CD4-positive, alpha-beta T cell (primary cell): ENCODE measurements at regions not wholly inside any gene's neighbourhood (a gene's known extent, or its start where the extent isn't known, plus 50 kb on each side); places are given as distances from the start of the nearest gene placed in this dataset.

Experiments used
- ATAC-seq: fragments of 200-7000 bp; cut with Tn5 transposase; one replicate; pipeline ENCODE4 v1.10.0; 2022; ENCODE audit warnings: mild to moderate bottlenecking; ENCODE audit not compliant: poor library complexity
- CTCF ChIA-PET: fragments of 350-600 bp; sonication (Branson Sonifier 250); formaldehyde crosslinking; loops from one replicate; lab custom pipeline; 2021; ENCODE audit warnings: antibody characterized with exemption, inconsistent platforms; lab: Charles Lee
- POLR2A ChIA-PET: fragments of 350-600 bp; sonication (Branson Sonifier 250); formaldehyde crosslinking; loops from one replicate; lab custom pipeline; 2021; ENCODE audit warnings: antibody characterized with exemption, inconsistent platforms; lab: Charles Lee
- DNase-seq, 14 experiments: peaks; one replicate each; pipeline ENCODE4 v3.0.0-alpha.2; 2013 to 2020; ENCODE audit warnings: mixed read lengths in 2 of 14
- H3K27ac ChIP-seq, 2 donors: one replicate each; pipeline versions ENCODE4 v1.5.1 to v1.7.0; 2013; ENCODE audit warnings: low read length in 2 of 2, low read depth in 1 of 2, mild to moderate bottlenecking in 1 of 2
- H3K27me3 ChIP-seq, 2 experiments: 1 replicate in 1 of 2; 2 replicates in 1 of 2; pipeline versions ENCODE4 v1.6.1 to v1.7.0; 2013; ENCODE audit warnings: low read length in 2 of 2, control low read depth in 1 of 2, mild to moderate bottlenecking in 1 of 2, moderate library complexity in 1 of 2; ENCODE audit not compliant: insufficient read depth in 2 of 2, control insufficient read depth in 1 of 2
- H3K36me3 ChIP-seq: one replicate; pipeline ENCODE4 v1.6.1; 2013; ENCODE audit warnings: low read length, control low read depth; ENCODE audit not compliant: insufficient read depth
- H3K4me1 ChIP-seq: one replicate; pipeline ENCODE4 v1.6.1; 2013; ENCODE audit warnings: low read length, control low read depth; ENCODE audit not compliant: insufficient read depth
- H3K4me3 ChIP-seq: one replicate; pipeline ENCODE4 v1.5.1; 2013; ENCODE audit warnings: mild to moderate bottlenecking, low read length, moderate library complexity
- H3K9me3 ChIP-seq, 2 experiments: 1 replicate in 1 of 2; 2 replicates in 1 of 2; pipeline versions ENCODE4 v1.6.1 to v1.7.0; 2013; ENCODE audit warnings: low read length in 2 of 2, mild to moderate bottlenecking in 2 of 2, control low read depth in 1 of 2, moderate library complexity in 1 of 2; ENCODE audit not compliant: control insufficient read depth in 1 of 2, insufficient read depth in 1 of 2
- H3K27ac Mint-ChIP-seq: one replicate; pipeline ENCODE4 v1.8.0; 2020; ENCODE audit warnings: mixed read lengths
- H3K27me3 Mint-ChIP-seq: one replicate; pipeline ENCODE4 v1.8.0; 2021; ENCODE audit warnings: mixed read lengths
- H3K36me3 Mint-ChIP-seq: one replicate; pipeline ENCODE4 v1.8.0; 2021; ENCODE audit warnings: low read depth, mixed read lengths
- H3K4me1 Mint-ChIP-seq: one replicate; pipeline ENCODE4 v1.8.0; 2021; ENCODE audit warnings: low read depth, mixed read lengths
- H3K4me3 Mint-ChIP-seq: one replicate; pipeline ENCODE4 v1.8.0; 2020; ENCODE audit warnings: mild to moderate bottlenecking, mixed read lengths
- H3K9me3 Mint-ChIP-seq: one replicate; pipeline ENCODE4 v1.8.0; 2020; ENCODE audit warnings: mixed read lengths
- intact Hi-C, 2 experiments: fragments of 100-400 bp; cut with DNase I in 1 of 2; cut with micrococcal nuclease in 1 of 2; formaldehyde crosslinking; loops; one replicate each; pipeline versions ENCODE4 v1.15.1 to v1.9.0; 2023 to 2025; cut with DNase I, micrococcal nuclease
- TF ChIP-seq, protein P1 (sequence below): fragments of 200-600 bp; IDR thresholded peaks from one replicate; pipeline ENCODE4 v1.8.0; 2022; ENCODE audit warnings: antibody characterized with exemption, mild to moderate bottlenecking

DNA sequence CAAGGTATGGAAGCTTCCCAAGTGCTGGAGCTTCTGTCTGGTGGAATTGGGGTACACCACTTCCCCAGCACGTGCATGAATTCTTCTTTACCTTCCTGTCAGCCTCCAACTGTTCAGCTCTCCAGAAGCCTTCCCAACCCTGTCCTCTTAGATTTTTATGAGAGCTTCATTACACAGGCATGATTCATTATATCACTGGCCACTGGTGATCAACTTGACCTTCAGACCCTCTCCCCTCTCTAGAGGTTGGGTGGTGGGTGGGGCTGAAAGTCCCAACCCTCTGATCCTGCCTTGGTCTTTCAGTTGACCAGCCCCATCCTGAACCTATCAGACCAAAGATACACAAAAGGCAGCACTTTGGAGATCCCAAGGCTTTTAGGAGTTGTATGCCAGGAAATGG is 795.7 kb upstream of the SOX9 start:
- no peak overlapping the region for H3K4me3 Mint-ChIP-seq
- Histone ChIP-seq H3K36me3 (no peaks in the 10 kb centered on the region), H3K27me3 (no peaks in the 10 kb centered on the region), H3K9me3 (no peaks in the 10 kb centered on the region), H3K27ac (no peak overlapping the region), H3K4me1 (no peaks in the 10 kb centered on the region), H3K4me3 (no peak overlapping the region)
- CTCF ChIA-PET = no interaction called here
- ATAC-seq = no peak
- intact Hi-C loops = no loop called here
- H3K36me3 Mint-ChIP-seq = no peaks in the 10 kb centered on the region
- H3K4me1 Mint-ChIP-seq = no peaks in the 10 kb centered on the region
- H3K27me3 Mint-ChIP-seq = no peaks in the 10 kb centered on the region
- POLR2A ChIA-PET = no interaction called here
- TF ChIP-seq, protein P1, sequence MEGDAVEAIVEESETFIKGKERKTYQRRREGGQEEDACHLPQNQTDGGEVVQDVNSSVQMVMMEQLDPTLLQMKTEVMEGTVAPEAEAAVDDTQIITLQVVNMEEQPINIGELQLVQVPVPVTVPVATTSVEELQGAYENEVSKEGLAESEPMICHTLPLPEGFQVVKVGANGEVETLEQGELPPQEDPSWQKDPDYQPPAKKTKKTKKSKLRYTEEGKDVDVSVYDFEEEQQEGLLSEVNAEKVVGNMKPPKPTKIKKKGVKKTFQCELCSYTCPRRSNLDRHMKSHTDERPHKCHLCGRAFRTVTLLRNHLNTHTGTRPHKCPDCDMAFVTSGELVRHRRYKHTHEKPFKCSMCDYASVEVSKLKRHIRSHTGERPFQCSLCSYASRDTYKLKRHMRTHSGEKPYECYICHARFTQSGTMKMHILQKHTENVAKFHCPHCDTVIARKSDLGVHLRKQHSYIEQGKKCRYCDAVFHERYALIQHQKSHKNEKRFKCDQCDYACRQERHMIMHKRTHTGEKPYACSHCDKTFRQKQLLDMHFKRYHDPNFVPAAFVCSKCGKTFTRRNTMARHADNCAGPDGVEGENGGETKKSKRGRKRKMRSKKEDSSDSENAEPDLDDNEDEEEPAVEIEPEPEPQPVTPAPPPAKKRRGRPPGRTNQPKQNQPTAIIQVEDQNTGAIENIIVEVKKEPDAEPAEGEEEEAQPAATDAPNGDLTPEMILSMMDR = no peak
- H3K27ac Mint-ChIP-seq = no peak overlapping the region
- peaks cover 15% of the 10 kb centered on the region for H3K9me3 Mint-ChIP-seq
- DNase-seq = no peak

DNA sequence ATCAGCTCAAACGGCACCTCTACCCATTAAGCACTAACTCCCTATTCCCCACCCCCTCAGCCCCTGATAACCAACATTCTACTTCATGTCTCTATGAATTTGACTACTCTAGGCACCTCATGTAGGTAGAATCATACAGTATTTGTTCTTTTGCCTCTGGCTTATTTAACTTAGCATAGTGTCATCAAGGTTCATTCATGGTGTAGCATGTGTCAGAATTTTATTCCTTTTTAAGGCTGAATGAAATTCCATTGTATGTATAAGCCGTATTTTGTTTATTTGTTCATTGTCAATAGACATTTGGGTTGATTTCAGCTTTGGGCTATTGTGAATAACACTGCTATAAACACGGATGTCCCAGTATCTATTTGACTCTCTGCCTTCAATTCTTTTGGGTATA is 794.9 kb upstream of the SOX9 start:
- TF ChIP-seq, protein P1 = no peak
- H3K27ac Mint-ChIP-seq = no peak overlapping the region
- H3K27me3 Mint-ChIP-seq = no peaks in the 10 kb centered on the region
- H3K27me3 ChIP-seq = no peaks in the 10 kb centered on the region
- no peaks in the 10 kb centered on the region for H3K4me1 Mint-ChIP-seq
- DNase-seq = no peak
- no peaks in the 10 kb centered on the region for H3K9me3 ChIP-seq
- H3K27ac ChIP-seq = no peak overlapping the region
- ChIA-PET POLR2A (no interaction called here), CTCF (no interaction called here)
- no peak overlapping the region for H3K4me3 ChIP-seq
- no peaks in the 10 kb centered on the region for H3K4me1 ChIP-seq
- peaks cover 12% of the 10 kb centered on the region for H3K9me3 Mint-ChIP-seq
- no peak for ATAC-seq
- no peak overlapping the region for H3K4me3 Mint-ChIP-seq
- H3K36me3 Mint-ChIP-seq = no peaks in the 10 kb centered on the region
- H3K36me3 ChIP-seq = no peaks in the 10 kb centered on the region
- intact Hi-C loops = no loop called here

DNA sequence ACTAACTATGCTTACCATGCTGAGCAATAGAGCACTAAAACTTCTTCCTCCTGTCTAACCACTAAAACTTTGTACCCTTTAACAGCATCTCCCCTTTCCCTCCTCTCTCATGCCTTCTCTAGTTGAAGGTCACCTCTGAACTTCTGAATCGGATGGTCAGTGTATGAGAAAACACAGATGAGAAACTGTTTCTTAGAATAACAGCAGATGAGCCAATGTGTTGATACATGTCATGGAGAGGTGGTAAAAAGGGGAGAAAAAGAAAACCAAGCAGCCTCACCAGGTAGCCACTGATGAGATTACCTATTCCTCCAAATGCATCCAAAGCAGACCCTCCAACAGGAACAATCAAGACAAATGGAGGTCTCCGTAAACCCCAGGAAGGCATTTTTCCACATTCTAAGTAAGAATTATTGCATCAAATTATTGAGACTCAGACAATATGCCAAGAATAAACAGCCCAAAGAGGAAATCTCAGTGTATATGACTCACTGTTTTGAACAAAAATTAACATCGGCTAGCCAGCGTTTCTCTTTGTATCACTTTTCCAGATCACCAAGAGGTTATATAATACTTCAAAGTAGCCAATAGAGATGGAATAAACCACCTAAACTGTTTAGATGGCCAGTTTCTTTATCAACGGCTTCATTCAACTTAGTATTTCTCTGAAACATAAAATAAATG is 793.3 kb upstream of the SOX9 start:
- Histone ChIP-seq H3K27ac (no peak overlapping the region), H3K9me3 (no peaks in the 10 kb centered on the region), H3K4me3 (no peak overlapping the region), H3K27me3 (no peaks in the 10 kb centered on the region), H3K36me3 (no peaks in the 10 kb centered on the region), H3K4me1 (no peaks in the 10 kb centered on the region)
- Mint-ChIP-seq H3K27me3 (no peaks in the 10 kb centered on the region), H3K27ac (no peak overlapping the region), H3K4me3 (no peak overlapping the region), H3K9me3 (peaks cover 10% of the 10 kb centered on the region), H3K4me1 (no peaks in the 10 kb centered on the region), H3K36me3 (no peaks in the 10 kb centered on the region)
- intact Hi-C loops = no loop called here
- ChIA-PET POLR2A (no interaction called here), CTCF (no interaction called here)
- ATAC-seq (no peak), DNase-seq (no peak)
- TF ChIP-seq, protein P1 = no peak
